ENCODE measurements at regions not wholly inside any gene's neighbourhood (a gene's known extent, or its start where the extent isn't known, plus 50 kb on each side); places are given as distances from the start of the nearest gene placed in this dataset.

DNA sequence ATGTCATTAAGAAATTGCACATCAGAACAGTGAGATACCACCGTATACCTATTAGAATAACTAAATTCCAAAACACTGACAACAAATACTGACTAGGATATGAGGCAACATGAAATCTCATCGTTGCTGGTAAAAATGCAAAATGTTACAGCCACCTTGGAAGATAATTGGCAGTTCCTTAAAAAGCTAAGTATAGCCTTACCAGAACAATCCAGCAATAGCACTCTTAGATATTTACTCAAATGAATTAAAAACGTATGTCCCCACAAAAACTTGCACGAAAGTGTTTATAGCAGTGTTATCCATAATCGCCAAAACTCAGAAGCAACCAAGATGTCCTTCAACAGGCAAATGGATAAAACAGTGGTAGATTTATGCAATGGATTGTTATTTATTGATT is 241.7 kb downstream of the EPHA4 start:
- TF ChIP-seq CTCF (IDR thresholded peaks at IDR 0.05; ENCODE audit: borderline replicate concordance, insufficient read depth, low read depth, low read length) = no peak
- no peak overlapping the region for H3K4me3 ChIP-seq (ENCODE audit: low read depth, low read length)

GRCh38 chr2:221334481-221335218 is 237.5 kb downstream of the EPHA4 start:
- TF ChIP-seq CTCF (IDR thresholded peaks at IDR 0.05; ENCODE audit: borderline replicate concordance, insufficient read depth, low read depth, low read length) = no peak
- H3K4me3 ChIP-seq (ENCODE audit: low read depth, low read length) = no peak overlapping the region

GRCh38 chr2:221335219-221335752 is 236.8 kb downstream of the EPHA4 start:
- no peak overlapping the region for H3K4me3 ChIP-seq (ENCODE audit: low read depth, low read length)
- no peak for TF ChIP-seq CTCF (IDR thresholded peaks at IDR 0.05; ENCODE audit: borderline replicate concordance, insufficient read depth, low read depth, low read length)

DNA sequence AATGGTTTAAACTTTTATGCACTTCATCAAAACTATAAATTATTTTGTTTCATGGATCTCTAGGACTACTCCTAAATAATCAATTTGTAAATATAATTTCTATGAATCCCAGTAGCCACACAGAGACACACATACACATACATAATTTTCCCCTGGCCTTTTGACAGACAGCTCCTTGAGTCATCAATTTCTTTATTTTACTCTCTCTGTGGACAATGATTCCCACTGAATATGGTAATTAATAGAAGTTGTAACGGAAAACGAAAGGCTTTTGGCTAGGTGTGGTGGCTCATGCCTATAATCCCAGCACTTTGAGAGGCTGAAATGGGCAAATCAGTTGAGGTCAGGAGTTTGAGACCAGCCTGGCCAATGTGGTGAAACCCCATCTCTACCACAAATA is 235.1 kb downstream of the EPHA4 start:
- no peak overlapping the region for H3K4me3 ChIP-seq (ENCODE audit: low read depth, low read length)
- TF ChIP-seq CTCF (IDR thresholded peaks at IDR 0.05; ENCODE audit: borderline replicate concordance, insufficient read depth, low read depth, low read length) = no peak

GRCh38 chr2:221337957-221338685 is 234.0 kb downstream of the EPHA4 start:
- no peak for TF ChIP-seq CTCF (IDR thresholded peaks at IDR 0.05; ENCODE audit: borderline replicate concordance, insufficient read depth, low read depth, low read length)
- H3K4me3 ChIP-seq (ENCODE audit: low read depth, low read length) = no peak overlapping the region

GRCh38 chr2:221342388-221342787 is 229.7 kb downstream of the EPHA4 start:
- no peak overlapping the region for H3K4me3 ChIP-seq (ENCODE audit: low read depth, low read length)
- no peak for TF ChIP-seq CTCF (IDR thresholded peaks at IDR 0.05; ENCODE audit: borderline replicate concordance, insufficient read depth, low read depth, low read length)

Data from GM12875 (cell line).